ENCODE measurements at regions not wholly inside any gene's neighbourhood (a gene's known extent, or its start where the extent isn't known, plus 50 kb on each side); places are given as distances from the start of the nearest gene placed in this dataset.

DNA sequence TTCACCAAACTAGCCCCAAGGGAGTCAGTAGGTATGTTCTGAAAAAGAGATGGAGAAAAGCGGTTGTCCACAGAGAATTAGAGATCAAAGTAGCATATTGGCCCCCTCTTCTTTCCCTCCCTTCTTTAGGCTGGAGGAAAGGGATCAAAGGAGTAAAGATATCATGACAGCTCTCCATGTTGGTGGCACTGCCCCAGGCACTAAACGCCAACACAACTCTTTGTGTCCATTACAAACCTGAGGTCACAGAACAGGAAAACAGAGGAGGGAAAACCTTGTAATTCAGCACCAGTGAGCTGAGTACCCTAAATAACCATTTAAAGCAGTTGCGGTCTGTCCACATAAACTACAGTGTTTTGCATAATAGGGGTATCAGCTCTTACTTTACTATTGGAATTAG is 113.0 kb upstream of the TFAP2D start:
- Histone ChIP-seq H3K4me1 (ENCODE audit: control insufficient read depth, insufficient read depth, low read length) (no peaks in the 10 kb centered on the region), H2BK120ac (ENCODE audit: low read depth, low read length) (no peak overlapping the region), H3K18ac (ENCODE audit: low read depth, low read length) (no peak overlapping the region), H3K27ac (ENCODE audit: insufficient read depth, low read length) (no peak overlapping the region), H3K9me3 (ENCODE audit: control insufficient read depth, insufficient read depth, low read length) (no peaks in the 10 kb centered on the region), H3K4ac (ENCODE audit: low read depth, low read length) (no peak overlapping the region), H2AFZ (replicated peaks; ENCODE audit: low read length, poor library complexity) (no peak overlapping the region), H3K4me2 (ENCODE audit: low read depth, low read length) (no peak overlapping the region), H4K91ac (ENCODE audit: insufficient read depth, low read depth, low read length) (no peak overlapping the region), H2BK15ac (ENCODE audit: low read depth, low read length) (no peak overlapping the region), H3K27me3 (ENCODE audit: control insufficient read depth, insufficient read depth, low read length) (no peaks in the 10 kb centered on the region), H3K14ac (replicated peaks; ENCODE audit: low read depth, low read length) (no peak overlapping the region), H4K8ac (ENCODE audit: low read depth in 2 of 2, low read length in 2 of 2) (no peak overlapping the region), H3K79me1 (ENCODE audit: low read depth in 1 of 2, low read length in 2 of 2) (no peaks in the 10 kb centered on the region), H4K20me1 (ENCODE audit: insufficient read depth, low read length) (no peaks in the 10 kb centered on the region), H3K4me3 (ENCODE audit: insufficient read depth, low read depth, low read length) (no peak overlapping the region), H2AK5ac (ENCODE audit: low read depth, low read length) (no peak overlapping the region), H3K56ac (ENCODE audit: extremely low read depth, insufficient read depth, low read length) (no peak overlapping the region), H3K36me3 (ENCODE audit: control insufficient read depth, insufficient read depth, low read length) (no peaks in the 10 kb centered on the region), H3K23ac (ENCODE audit: low read depth, low read length) (no peak overlapping the region), H3K9me1 (ENCODE audit: insufficient read depth, low read length) (no peaks in the 10 kb centered on the region), H3K9ac (ENCODE audit: low read depth, low read length) (no peak overlapping the region), H2BK20ac (ENCODE audit: low read depth, low read length) (no peak overlapping the region), H2AK9ac (replicated peaks; ENCODE audit: low read depth, low read length, poor library complexity) (no peak overlapping the region), H4K5ac (ENCODE audit: low read depth, low read length) (no peak overlapping the region), H2BK5ac (ENCODE audit: low read depth, low read length, poor library complexity, severe bottlenecking) (no peak overlapping the region)
- BruUV-seq (replicated peaks), result no TSS peak
- POLR2A ChIA-PET (ENCODE audit: unreplicated experiment), result no interaction called here
- intact Hi-C loops (cut with micrococcal nuclease) (no loop called here), dilution Hi-C loops (cut with HindIII; ENCODE audit: low sequenced_read_pairs, unreplicated experiment) (no loop called here), in situ Hi-C loops (cut with MboI; ENCODE audit: low sequenced_read_pairs) (no loop called here)
- CTCF ChIA-PET, result interaction anchor here (1.1 kb wide), 1 partner anchor 15 kb away, joined by 7 read pairs; no protein-coding TSS in a partner anchor
- TF ChIP-seq SMC3 (IDR thresholded peaks at IDR 0.05; ENCODE audit: low read depth, low read length) (no peak), RFX5 (IDR thresholded peaks at IDR 0.05; ENCODE audit: low read depth, low read length) (no peak), POLR2A (IDR thresholded peaks at IDR 0.05; ENCODE audit: low read depth, low read length) (no peak), CTCF (conservative IDR thresholded peaks at IDR 0.05; ENCODE audit: low read depth, low read length) (no peak), ELK1 (IDR thresholded peaks at IDR 0.05; ENCODE audit: borderline replicate concordance, low read depth, low read length) (no peak), MAFK (IDR thresholded peaks at IDR 0.05; ENCODE audit: low read depth, low read length) (no peak), CEBPB (IDR thresholded peaks at IDR 0.05; ENCODE audit: low read depth, low read length) (no peak)
- TF ChIP-seq, protein P1, sequence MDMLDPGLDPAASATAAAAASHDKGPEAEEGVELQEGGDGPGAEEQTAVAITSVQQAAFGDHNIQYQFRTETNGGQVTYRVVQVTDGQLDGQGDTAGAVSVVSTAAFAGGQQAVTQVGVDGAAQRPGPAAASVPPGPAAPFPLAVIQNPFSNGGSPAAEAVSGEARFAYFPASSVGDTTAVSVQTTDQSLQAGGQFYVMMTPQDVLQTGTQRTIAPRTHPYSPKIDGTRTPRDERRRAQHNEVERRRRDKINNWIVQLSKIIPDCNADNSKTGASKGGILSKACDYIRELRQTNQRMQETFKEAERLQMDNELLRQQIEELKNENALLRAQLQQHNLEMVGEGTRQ (IDR thresholded peaks at IDR 0.05; ENCODE audit: low read depth, low read length), result no peak
- no peak for DNase-seq
- no peak for ATAC-seq (ENCODE audit: low read depth)
- WGBS, 2 experiments (ENCODE audit: extremely low coverage in 2 of 2, insufficient read length in 1 of 2), result no CpG with 5 or more reads among the region's 3 CpGs
